Prostate gland (tissue), 2 donors: ENCODE measurements at regions not wholly inside any gene's neighbourhood (a gene's known extent, or its start where the extent isn't known, plus 50 kb on each side); places are given as distances from the start of the nearest gene placed in this dataset.

Source experiments
- DNase-seq: peaks from one replicate; pipeline ENCODE4 v3.0.0-alpha.2; 2019; ENCODE audit warnings: low spot score
- H3K27ac ChIP-seq, 2 donors: fragments of 200-600 bp; sonication (generic); 2 replicates each; pipeline ENCODE4 v1.5.1; 2017 to 2019
- H3K27me3 ChIP-seq: fragments of 200-600 bp; sonication (generic); replicated peaks from 2 replicates; pipeline ENCODE4 v1.5.1; 2019; ENCODE audit not compliant: insufficient read depth
- H3K36me3 ChIP-seq, 2 donors: fragments of 200-600 bp; sonication (generic); 1 replicate in 1 of 2; 2 replicates in 1 of 2; pipeline versions ENCODE4 v1.5.1 to v1.8.1; 2017 to 2019
- H3K4me1 ChIP-seq: fragments of 200-600 bp; sonication (generic); replicated peaks from 2 replicates; pipeline ENCODE4 v1.5.1; 2019
- H3K4me3 ChIP-seq, 2 donors: fragments of 200-600 bp; sonication (generic); 2 replicates each; pipeline ENCODE4 v1.5.1; 2017 to 2019
- H3K9me3 ChIP-seq: fragments of 200-600 bp; sonication (generic); 2 replicates; pipeline ENCODE4 v1.5.1; 2017
- POLR2A ChIP-seq: fragments of 450-650 bp; IDR thresholded peaks from one replicate; pipeline ENCODE4 v1.6.1; 2016; ENCODE audit warnings: antibody characterized with exemption, mild to moderate bottlenecking
- POLR2AphosphoS5 ChIP-seq: sonication (generic); formaldehyde crosslinking; IDR thresholded peaks from one replicate; pipeline ENCODE4 v1.6.1; 2017; ENCODE audit warnings: antibody characterized with exemption
- WGBS: methylation state at CpG from one replicate; pipeline ENCODE4 v1.1.5; 2018; 5-methylcytosine and 5-hydroxymethylcytosine counted together
- intact Hi-C: fragments of 100-400 bp; cut with DNase I; formaldehyde crosslinking; loops from one replicate; pipeline ENCODE4 v1.14.2; 2022
- TF ChIP-seq, protein P1 (sequence below), 4 experiments: fragments of 200-600 bp in 2 of 4; fragments of 450-650 bp in 2 of 4; sonication (generic) in 2 of 4; IDR thresholded peaks; 1 replicate in 3 of 4; 2 replicates in 1 of 4; pipeline ENCODE4 v1.5.1; 2016 to 2019; ENCODE audit warnings: antibody characterized with exemption in 4 of 4, mild to moderate bottlenecking in 2 of 4, moderate library complexity in 2 of 4

DNA sequence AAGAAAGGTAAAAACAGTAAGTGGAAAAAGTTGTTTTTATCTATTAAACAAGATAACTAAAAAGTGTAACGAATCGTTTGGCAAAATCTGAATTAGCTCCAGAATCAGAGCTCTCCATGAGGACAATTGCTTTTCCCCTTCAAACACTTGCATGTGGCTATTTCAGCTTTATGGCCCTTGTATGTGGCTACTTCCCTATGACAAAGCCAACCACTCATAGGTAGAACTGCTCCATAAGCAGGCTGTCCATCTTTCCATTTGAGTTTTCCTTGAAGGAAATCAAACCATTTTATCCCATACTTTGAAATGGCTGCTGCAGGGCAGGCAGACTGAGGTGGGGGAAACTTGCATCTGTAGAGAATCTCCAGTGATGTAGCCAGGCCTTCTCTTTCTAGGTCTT is 445.5 kb upstream of the ID2 start:
- whole genome bisulfite sequencing: 89% methylated on average over 2 of the region's 2 CpGs
- no peak for TF ChIP-seq POLR2AphosphoS5
- TF ChIP-seq POLR2A: no peak
- TF ChIP-seq, protein P1, sequence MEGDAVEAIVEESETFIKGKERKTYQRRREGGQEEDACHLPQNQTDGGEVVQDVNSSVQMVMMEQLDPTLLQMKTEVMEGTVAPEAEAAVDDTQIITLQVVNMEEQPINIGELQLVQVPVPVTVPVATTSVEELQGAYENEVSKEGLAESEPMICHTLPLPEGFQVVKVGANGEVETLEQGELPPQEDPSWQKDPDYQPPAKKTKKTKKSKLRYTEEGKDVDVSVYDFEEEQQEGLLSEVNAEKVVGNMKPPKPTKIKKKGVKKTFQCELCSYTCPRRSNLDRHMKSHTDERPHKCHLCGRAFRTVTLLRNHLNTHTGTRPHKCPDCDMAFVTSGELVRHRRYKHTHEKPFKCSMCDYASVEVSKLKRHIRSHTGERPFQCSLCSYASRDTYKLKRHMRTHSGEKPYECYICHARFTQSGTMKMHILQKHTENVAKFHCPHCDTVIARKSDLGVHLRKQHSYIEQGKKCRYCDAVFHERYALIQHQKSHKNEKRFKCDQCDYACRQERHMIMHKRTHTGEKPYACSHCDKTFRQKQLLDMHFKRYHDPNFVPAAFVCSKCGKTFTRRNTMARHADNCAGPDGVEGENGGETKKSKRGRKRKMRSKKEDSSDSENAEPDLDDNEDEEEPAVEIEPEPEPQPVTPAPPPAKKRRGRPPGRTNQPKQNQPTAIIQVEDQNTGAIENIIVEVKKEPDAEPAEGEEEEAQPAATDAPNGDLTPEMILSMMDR (IDR thresholded peaks at IDR 0.05): no peak
- Histone ChIP-seq H3K27me3 (no peaks in the 10 kb centered on the region), H3K4me1 (no peaks in the 10 kb centered on the region), H3K27ac (no peak overlapping the region), H3K4me3 (no peak overlapping the region), H3K9me3 (no peaks in the 10 kb centered on the region), H3K36me3 (no peaks in the 10 kb centered on the region)
- DNase-seq: no peak
- intact Hi-C loops: no loop called here

DNA sequence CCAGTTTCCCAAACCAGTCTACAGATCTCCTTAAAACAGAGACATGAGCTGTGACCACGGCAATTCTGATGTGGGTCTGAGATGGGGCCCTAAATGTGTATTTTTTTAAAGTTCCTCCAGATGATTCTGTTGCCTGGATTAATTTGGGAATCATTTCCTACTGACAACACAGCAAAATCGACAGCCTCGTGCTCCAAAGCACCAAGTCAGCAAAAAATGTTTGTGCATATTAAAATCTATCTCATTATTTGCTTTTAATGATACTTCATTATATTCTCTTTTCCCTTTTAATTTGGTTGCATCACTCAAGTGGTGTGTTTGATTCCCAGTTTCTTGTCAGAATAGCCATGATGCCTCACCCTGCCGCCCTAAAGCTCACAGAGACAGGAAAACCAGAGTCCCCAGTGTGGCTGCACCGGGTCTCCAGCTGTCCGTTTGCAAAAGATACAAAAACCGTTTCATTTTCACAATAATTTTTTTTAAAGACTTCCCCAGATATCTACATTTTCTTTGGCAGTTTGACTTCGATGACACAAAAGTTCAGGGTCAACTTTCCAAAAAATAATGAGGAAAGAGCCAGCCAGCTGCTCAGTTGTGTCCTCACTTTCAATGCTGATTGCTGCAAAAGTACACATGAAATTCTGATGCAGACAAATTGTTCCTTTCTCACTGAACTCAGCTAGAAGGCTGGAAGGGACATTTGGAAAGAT is 443.2 kb upstream of the ID2 start:
- Histone ChIP-seq H3K4me3 (no peak overlapping the region), H3K4me1 (no peaks in the 10 kb centered on the region), H3K36me3 (no peaks in the 10 kb centered on the region), H3K27me3 (no peaks in the 10 kb centered on the region), H3K27ac (no peak overlapping the region), H3K9me3 (no peaks in the 10 kb centered on the region)
- TF ChIP-seq POLR2AphosphoS5: no peak
- TF ChIP-seq, protein P1 (IDR thresholded peaks at IDR 0.05): no peak
- TF ChIP-seq POLR2A: no peak
- WGBS: 74% methylated on average over 8 of the region's 8 CpGs
- DNase-seq: no peak
- intact Hi-C loops: no loop called here

DNA sequence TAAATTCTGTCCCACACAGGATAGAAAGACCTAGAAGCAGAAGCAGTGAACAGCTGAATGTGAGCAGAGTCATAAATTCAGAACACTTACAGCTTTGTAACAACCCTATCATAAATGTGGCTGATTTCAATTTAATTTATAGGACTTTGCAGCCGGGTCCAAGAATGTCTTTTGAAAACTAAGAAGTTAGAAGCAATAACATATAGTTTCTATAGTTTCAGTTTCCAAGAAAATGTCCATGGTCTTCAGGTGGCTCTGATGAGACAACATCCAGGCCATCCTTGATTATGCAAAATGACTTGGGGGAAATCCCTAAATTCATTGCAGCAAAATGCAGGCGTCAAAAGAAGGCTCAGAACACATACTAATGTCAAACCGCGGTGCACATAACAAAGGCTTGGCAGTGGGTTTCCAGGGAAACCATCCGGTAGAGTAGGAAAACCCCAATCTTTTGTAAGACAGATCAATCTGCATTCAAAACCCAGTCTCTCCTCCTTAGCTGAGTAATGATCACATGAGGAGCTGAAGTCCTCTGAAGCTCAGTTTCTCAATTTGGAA is 442.2 kb upstream of the ID2 start:
- H3K4me1 ChIP-seq: no peaks in the 10 kb centered on the region
- H3K27ac ChIP-seq: no peak overlapping the region
- H3K4me3 ChIP-seq: no peak overlapping the region
- intact Hi-C loops: no loop called here
- H3K9me3 ChIP-seq: no peaks in the 10 kb centered on the region
- 38% methylated on average over 5 of the region's 5 CpGs for WGBS
- H3K36me3 ChIP-seq: no peaks in the 10 kb centered on the region
- TF ChIP-seq, protein P1 (IDR thresholded peaks at IDR 0.05): no peak
- TF ChIP-seq POLR2A: no peak
- no peak for TF ChIP-seq POLR2AphosphoS5
- DNase-seq: no peak
- no peaks in the 10 kb centered on the region for H3K27me3 ChIP-seq

DNA sequence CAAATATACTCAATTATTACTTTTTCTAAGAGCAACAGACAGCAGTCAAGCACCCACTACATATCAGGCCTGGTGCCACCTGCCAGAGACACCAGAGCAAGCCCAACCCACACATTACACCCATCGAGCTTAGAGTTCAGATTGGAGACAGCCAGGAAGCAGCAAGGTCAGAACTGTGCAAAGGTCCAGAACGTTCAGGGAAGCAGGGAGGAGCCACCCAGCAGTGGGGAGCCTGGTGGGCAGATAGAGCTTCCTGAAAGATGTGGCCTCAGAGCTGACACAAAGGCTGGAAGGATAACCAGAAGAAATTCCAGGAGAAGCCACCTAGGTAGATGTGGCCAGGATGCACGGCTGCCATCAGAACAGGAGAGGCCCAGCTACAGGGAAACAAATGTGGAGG is 440.5 kb upstream of the ID2 start:
- Histone ChIP-seq H3K4me1 (no peaks in the 10 kb centered on the region), H3K36me3 (no peaks in the 10 kb centered on the region), H3K27ac (no peak overlapping the region), H3K9me3 (no peaks in the 10 kb centered on the region), H3K27me3 (no peaks in the 10 kb centered on the region), H3K4me3 (no peak overlapping the region)
- WGBS: 57% methylated on average over 3 of the region's 3 CpGs
- no peak for TF ChIP-seq POLR2AphosphoS5
- TF ChIP-seq POLR2A: no peak
- TF ChIP-seq, protein P1 (IDR thresholded peaks at IDR 0.05): no peak
- intact Hi-C loops: no loop called here
- no peak for DNase-seq

DNA sequence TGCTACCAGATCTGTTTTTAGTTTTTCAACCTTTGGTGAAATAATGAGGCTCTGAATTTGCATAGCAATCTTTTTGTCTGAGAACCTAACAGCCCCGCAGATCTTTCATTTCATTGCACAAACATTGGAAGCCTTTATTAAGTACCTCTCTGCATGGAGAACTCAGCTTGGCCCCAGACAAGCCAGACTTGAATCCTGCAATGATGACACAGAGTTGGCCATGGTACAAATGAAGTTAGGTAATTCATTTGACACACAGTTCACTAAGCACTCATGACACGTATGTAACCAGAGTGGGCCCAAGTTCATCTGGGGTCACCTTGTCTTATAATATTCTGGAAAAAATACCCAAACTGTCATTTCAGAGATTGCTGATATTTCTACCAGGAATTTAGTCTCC is 439.1 kb upstream of the ID2 start:
- intact Hi-C loops: no loop called here
- TF ChIP-seq POLR2AphosphoS5 (no peak), POLR2A (no peak)
- TF ChIP-seq, protein P1 (IDR thresholded peaks at IDR 0.05): no peak
- H3K4me3 ChIP-seq: no peak overlapping the region

More for the DNA sequence above, 439.1 kb upstream of the ID2 start:
- Histone ChIP-seq H3K27me3 (no peaks in the 10 kb centered on the region), H3K9me3 (no peaks in the 10 kb centered on the region), H3K27ac (no peak overlapping the region), H3K4me1 (no peaks in the 10 kb centered on the region), H3K36me3 (no peaks in the 10 kb centered on the region)
- 58% methylated on average over 2 of the region's 2 CpGs for WGBS
- no peak for DNase-seq
